ENCODE measurements at regions not wholly inside any gene's neighbourhood (a gene's known extent, or its start where the extent isn't known, plus 50 kb on each side); places are given as distances from the start of the nearest gene placed in this dataset.

DNA sequence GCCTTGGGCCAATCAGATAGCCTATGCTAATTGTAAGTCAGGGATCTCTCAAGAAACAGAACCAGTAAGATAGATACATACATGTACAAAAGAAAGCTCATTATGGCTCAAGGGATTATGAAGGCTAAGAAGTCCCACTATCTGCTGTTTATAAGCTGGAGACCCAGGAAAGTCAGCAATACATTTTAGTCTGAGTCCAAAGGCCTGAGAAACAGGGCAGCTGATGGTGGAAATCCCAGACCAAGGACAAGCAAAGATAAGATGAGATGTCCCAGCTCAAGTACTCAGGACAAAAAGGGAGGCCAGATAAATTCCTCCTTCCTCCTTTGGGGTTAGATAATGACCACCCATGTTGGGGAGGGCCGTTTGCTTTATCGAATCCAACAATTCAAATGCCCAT lies 269.9 kb downstream of the AJAP1 start:
- H3K36me3 Mint-ChIP-seq, result no peaks in the 10 kb centered on the region
- DNase-seq, result no peak
- no peaks in the 10 kb centered on the region for H3K27me3 ChIP-seq (ENCODE audit: control insufficient read depth in 2 of 2, insufficient read depth in 2 of 2, low read length in 2 of 2)
- H3K4me3 Mint-ChIP-seq, result no peak overlapping the region
- no peaks in the 10 kb centered on the region for H3K4me1 Mint-ChIP-seq
- H3K9ac ChIP-seq (ENCODE audit: insufficient read depth, low read length, poor library complexity, severe bottlenecking), result no peak overlapping the region
- no peak overlapping the region for H2AFZ ChIP-seq (ENCODE audit: insufficient read depth, low read depth, low read length, poor library complexity, severe bottlenecking)
- TF ChIP-seq, protein P1, sequence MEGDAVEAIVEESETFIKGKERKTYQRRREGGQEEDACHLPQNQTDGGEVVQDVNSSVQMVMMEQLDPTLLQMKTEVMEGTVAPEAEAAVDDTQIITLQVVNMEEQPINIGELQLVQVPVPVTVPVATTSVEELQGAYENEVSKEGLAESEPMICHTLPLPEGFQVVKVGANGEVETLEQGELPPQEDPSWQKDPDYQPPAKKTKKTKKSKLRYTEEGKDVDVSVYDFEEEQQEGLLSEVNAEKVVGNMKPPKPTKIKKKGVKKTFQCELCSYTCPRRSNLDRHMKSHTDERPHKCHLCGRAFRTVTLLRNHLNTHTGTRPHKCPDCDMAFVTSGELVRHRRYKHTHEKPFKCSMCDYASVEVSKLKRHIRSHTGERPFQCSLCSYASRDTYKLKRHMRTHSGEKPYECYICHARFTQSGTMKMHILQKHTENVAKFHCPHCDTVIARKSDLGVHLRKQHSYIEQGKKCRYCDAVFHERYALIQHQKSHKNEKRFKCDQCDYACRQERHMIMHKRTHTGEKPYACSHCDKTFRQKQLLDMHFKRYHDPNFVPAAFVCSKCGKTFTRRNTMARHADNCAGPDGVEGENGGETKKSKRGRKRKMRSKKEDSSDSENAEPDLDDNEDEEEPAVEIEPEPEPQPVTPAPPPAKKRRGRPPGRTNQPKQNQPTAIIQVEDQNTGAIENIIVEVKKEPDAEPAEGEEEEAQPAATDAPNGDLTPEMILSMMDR (IDR thresholded peaks at IDR 0.05), result no peak
- no peaks in the 10 kb centered on the region for H3K36me3 ChIP-seq (replicated peaks in 1 of 2; ENCODE audit: control insufficient read depth in 1 of 2, insufficient read depth in 2 of 2, low read length in 2 of 2)
- intact Hi-C loops (cut with micrococcal nuclease), result no loop called here
- no peak overlapping the region for H3K27ac ChIP-seq (ENCODE audit: low read depth in 1 of 2, low read length in 2 of 2)
- H3K79me2 ChIP-seq (ENCODE audit: insufficient read depth, low read length), result no peaks in the 10 kb centered on the region
- peaks cover 0 to 4% (median 1%) of the 10 kb centered on the region in 3 donors for H3K27me3 Mint-ChIP-seq (ENCODE audit: low read depth in 3 of 3)
- WGBS (ENCODE audit: insufficient coverage), result no CpG with 5 or more reads among the region's 2 CpGs
- no peak overlapping the region for H3K4me2 ChIP-seq (replicated peaks; ENCODE audit: extremely low read depth, low read length, poor library complexity, severe bottlenecking)
- no peak overlapping the region for H3K4me3 ChIP-seq (replicated peaks in 1 of 3; ENCODE audit: low read depth in 2 of 3, low read length in 3 of 3)
- H3K9me3 Mint-ChIP-seq, result peaks cover 2 to 19% (median 6%) of the 10 kb centered on the region in 7 donors
- H3K4me1 ChIP-seq (ENCODE audit: control insufficient read depth in 1 of 2, insufficient read depth in 2 of 2, low read length in 2 of 2), result no peaks in the 10 kb centered on the region
- no peak overlapping the region for H3K27ac Mint-ChIP-seq
- H4K20me1 ChIP-seq (ENCODE audit: insufficient read depth, low read length), result no peaks in the 10 kb centered on the region
- H3K9me3 ChIP-seq (replicated peaks in 1 of 2; ENCODE audit: control insufficient read depth in 1 of 2, insufficient read depth in 1 of 2, low read length in 2 of 2), result peaks cover 5 to 12% of the 10 kb centered on the region in 2 donors

DNA sequence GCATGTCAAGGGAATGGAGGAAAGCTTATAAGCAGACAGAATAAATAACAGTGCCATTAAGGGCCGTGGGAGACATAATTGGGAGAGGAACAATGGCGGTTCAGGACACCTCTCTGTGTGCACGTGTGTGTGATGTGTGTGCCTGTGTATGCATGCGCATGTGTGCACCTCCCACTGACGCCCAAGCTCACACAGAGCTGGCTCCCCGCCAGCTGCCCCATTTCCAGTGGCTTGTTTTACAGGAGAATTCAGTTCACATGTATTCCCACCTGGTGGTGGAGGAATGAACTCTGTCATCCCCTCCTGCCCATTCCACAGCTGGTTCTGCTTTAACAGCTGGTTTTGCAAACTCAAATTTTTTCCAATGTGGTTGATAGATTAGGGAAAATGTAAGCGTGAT lies 262.2 kb downstream of the AJAP1 start:
- Histone ChIP-seq H3K4me2 (replicated peaks; ENCODE audit: extremely low read depth, low read length, poor library complexity, severe bottlenecking) (no peak overlapping the region), H3K9ac (ENCODE audit: insufficient read depth, low read length, poor library complexity, severe bottlenecking) (no peak overlapping the region), H2AFZ (ENCODE audit: insufficient read depth, low read depth, low read length, poor library complexity, severe bottlenecking) (no peak overlapping the region), H3K36me3 (replicated peaks in 1 of 2; ENCODE audit: control insufficient read depth in 1 of 2, insufficient read depth in 2 of 2, low read length in 2 of 2) (no peaks in the 10 kb centered on the region), H4K20me1 (ENCODE audit: insufficient read depth, low read length) (no peaks in the 10 kb centered on the region), H3K27ac (ENCODE audit: low read depth in 1 of 2, low read length in 2 of 2) (no peak overlapping the region), H3K4me1 (ENCODE audit: control insufficient read depth in 1 of 2, insufficient read depth in 2 of 2, low read length in 2 of 2) (no peaks in the 10 kb centered on the region), H3K4me3 (replicated peaks in 1 of 3; ENCODE audit: low read depth in 2 of 3, low read length in 3 of 3) (no peak overlapping the region), H3K27me3 (ENCODE audit: control insufficient read depth in 2 of 2, insufficient read depth in 2 of 2, low read length in 2 of 2) (no peaks in the 10 kb centered on the region), H3K9me3 (replicated peaks in 1 of 2; ENCODE audit: control insufficient read depth in 1 of 2, insufficient read depth in 1 of 2, low read length in 2 of 2) (peaks cover 9 to 12% of the 10 kb centered on the region in 2 donors), H3K79me2 (ENCODE audit: insufficient read depth, low read length) (no peaks in the 10 kb centered on the region)
- H3K4me3 Mint-ChIP-seq, result no peak overlapping the region
- H3K36me3 Mint-ChIP-seq, result no peaks in the 10 kb centered on the region
- peaks cover 0 to 2% (median 2%) of the 10 kb centered on the region in 3 donors for H3K27me3 Mint-ChIP-seq (ENCODE audit: low read depth in 3 of 3)
- H3K4me1 Mint-ChIP-seq, result no peaks in the 10 kb centered on the region
- WGBS (ENCODE audit: insufficient coverage), result 93% methylated on average over 4 of the region's 7 CpGs
- H3K9me3 Mint-ChIP-seq, result peaks cover 4 to 17% (median 10%) of the 10 kb centered on the region in 7 donors
- intact Hi-C loops (cut with micrococcal nuclease), result no loop called here
- no peak for DNase-seq
- H3K27ac Mint-ChIP-seq, result no peak overlapping the region
- TF ChIP-seq, protein P1 (IDR thresholded peaks at IDR 0.05), result no peak
